H1 (cell line): ENCODE measurements at regions not wholly inside any gene's neighbourhood (a gene's known extent, or its start where the extent isn't known, plus 50 kb on each side); places are given as distances from the start of the nearest gene placed in this dataset.

Source experiments
- CTCF ChIA-PET: fragments of 300-600 bp; sonication (Branson Sonifier 250); formaldehyde crosslinking; loops from one replicate; lab custom pipeline; 2021; ENCODE audit not compliant: partially characterized antibody; lab: Charles Lee
- POLR2A ChIA-PET: fragments of 300-600 bp; sonication (Branson Sonifier 250); formaldehyde crosslinking; loops from one replicate; lab custom pipeline; 2021; ENCODE audit warnings: inconsistent platforms; ENCODE audit not compliant: partially characterized antibody; lab: Charles Lee
- DNase-seq, 2 experiments: peaks; one replicate each; pipeline versions ENCODE4 v3.0.0 to v3.0.0-alpha.2; 2010 to 2022; ENCODE audit warnings: low spot score in 2 of 2, low read depth in 1 of 2, mixed read lengths in 1 of 2
- FAIRE-seq: peaks from 2 replicates; lab custom pipeline; 2011; peaks lifted over from hg19 to GRCh38; lab: Jason Lieb, UNC
- H2AFZ ChIP-seq: 2 replicates; pipeline ENCODE4 v1.8.1; 2012; ENCODE audit warnings: low read length, inconsistent platforms
- H2AK5ac ChIP-seq: 2 replicates; pipeline ENCODE4 v1.6.1; 2013; ENCODE audit warnings: low read depth, low read length
- H2BK120ac ChIP-seq: replicated peaks from 2 replicates; pipeline ENCODE3; 2013; ENCODE audit warnings: low read depth, low read length, inconsistent platforms
- H2BK12ac ChIP-seq: 2 replicates; pipeline ENCODE4 v1.6.1; 2013; ENCODE audit warnings: low read depth, low read length
- H2BK15ac ChIP-seq: 2 replicates; pipeline ENCODE4 v1.6.1; 2013; ENCODE audit warnings: low read length
- H2BK20ac ChIP-seq: 2 replicates; pipeline ENCODE4 v1.6.1; 2013; ENCODE audit warnings: low read length
- H2BK5ac ChIP-seq: 2 replicates; pipeline ENCODE4 v1.6.1; 2013; ENCODE audit warnings: low read depth, low read length
- H3K14ac ChIP-seq: 2 replicates; pipeline ENCODE4 v1.6.1; 2013; ENCODE audit warnings: inconsistent platforms; ENCODE audit not compliant: insufficient read length
- H3K18ac ChIP-seq: 2 replicates; pipeline ENCODE4 v1.6.1; 2013; ENCODE audit warnings: low read length; ENCODE audit errors: extremely low read depth
- H3K23ac ChIP-seq: 2 replicates; pipeline ENCODE4 v1.6.1; 2013; ENCODE audit warnings: inconsistent platforms; ENCODE audit not compliant: insufficient read length
- H3K23me2 ChIP-seq: 2 replicates; pipeline ENCODE4 v1.6.1; 2013; ENCODE audit warnings: low read depth, low read length
- H3K27ac ChIP-seq: 2 replicates; pipeline ENCODE4 v1.6.1; 2011; ENCODE audit warnings: low read depth, low read length, inconsistent platforms
- H3K27me3 ChIP-seq, 4 experiments: replicated peaks in 1 of 4; 1 replicate in 1 of 4; 2 replicates in 3 of 4; pipeline versions ENCODE4 v1.6.1 to v1.8.1; 2011 to 2013; ENCODE audit warnings: low read length in 3 of 4, mild to moderate bottlenecking in 3 of 4, inconsistent platforms in 2 of 4, mixed read lengths in 2 of 4, moderate library complexity in 1 of 4; ENCODE audit not compliant: control insufficient read depth in 3 of 4, insufficient read depth in 3 of 4; ENCODE audit errors: extremely low read depth in 1 of 4
- H3K36me3 ChIP-seq, 4 experiments: 2 replicates each; pipeline versions ENCODE4 v1.6.1 to v1.8.1; 2011 to 2013; ENCODE audit warnings: mild to moderate bottlenecking in 4 of 4, low read length in 3 of 4, moderate library complexity in 2 of 4, control low read depth in 1 of 4, inconsistent platforms in 1 of 4; ENCODE audit not compliant: insufficient read depth in 4 of 4, control insufficient read depth in 2 of 4
- H3K4ac ChIP-seq: replicated peaks from 2 replicates; pipeline ENCODE3; 2013; ENCODE audit warnings: low read length, low read depth, mixed read lengths, inconsistent platforms; ENCODE audit not compliant: insufficient read length
- H3K4me1 ChIP-seq, 4 experiments: replicated peaks in 1 of 4; 1 replicate in 1 of 4; 2 replicates in 3 of 4; pipeline versions ENCODE4 v1.6.1 to v1.8.1; 2011 to 2013; ENCODE audit warnings: low read length in 3 of 4, inconsistent platforms in 2 of 4, mixed read lengths in 1 of 4; ENCODE audit not compliant: insufficient read depth in 4 of 4, control insufficient read depth in 3 of 4
- H3K4me2 ChIP-seq, 2 experiments: 2 replicates each; pipeline versions ENCODE4 v1.6.1 to v1.8.1; 2011 to 2013; ENCODE audit warnings: low read depth in 2 of 2, low read length in 2 of 2, control low read depth in 1 of 2, inconsistent platforms in 1 of 2, mild to moderate bottlenecking in 1 of 2; ENCODE audit not compliant: insufficient read depth in 1 of 2
- H3K4me3 ChIP-seq, 4 experiments: fragments of 200-600, 300-600 bp in 1 of 4; sonication (generic), shearing (Covaris generic), sonication (Bioruptor Twin) in 1 of 4; 2 replicates each; pipeline versions ENCODE4 v1.5.1 to v1.8.1; 2011 to 2016; ENCODE audit warnings: low read length in 4 of 4, low read depth in 3 of 4, control low read depth in 2 of 4, inconsistent platforms in 2 of 4, mild to moderate bottlenecking in 2 of 4, mixed read lengths in 1 of 4, moderate library complexity in 1 of 4; ENCODE audit not compliant: insufficient read depth in 2 of 4; ENCODE audit errors: extremely low read depth in 1 of 4
- H3K56ac ChIP-seq: replicated peaks from 2 replicates; pipeline ENCODE3; 2013; ENCODE audit warnings: low read depth, mild to moderate bottlenecking, mixed read lengths, low read length, inconsistent platforms; ENCODE audit not compliant: insufficient read length
- H3K79me1 ChIP-seq: 2 replicates; pipeline ENCODE4 v1.6.1; 2013; ENCODE audit warnings: low read depth, low read length, control low read depth
- H3K79me2 ChIP-seq, 2 experiments: 2 replicates each; pipeline versions ENCODE4 v1.6.1 to v1.8.1; 2012 to 2013; ENCODE audit warnings: low read length in 2 of 2, mild to moderate bottlenecking in 2 of 2, inconsistent platforms in 1 of 2; ENCODE audit not compliant: insufficient read depth in 2 of 2, control insufficient read depth in 1 of 2
- H3K9ac ChIP-seq, 4 experiments: replicated peaks in 1 of 4; 1 replicate in 1 of 4; 2 replicates in 3 of 4; pipeline versions ENCODE4 v1.6.1 to v1.8.1; 2011 to 2013; ENCODE audit warnings: low read depth in 3 of 4, low read length in 3 of 4, control low read depth in 2 of 4, mild to moderate bottlenecking in 2 of 4, moderate library complexity in 2 of 4, inconsistent platforms in 1 of 4; ENCODE audit errors: extremely low read depth in 1 of 4
- H3K9me3 ChIP-seq, 2 experiments: 2 replicates each; pipeline versions ENCODE4 v1.6.1 to v1.8.1; 2012 to 2013; ENCODE audit warnings: mild to moderate bottlenecking in 2 of 2, moderate library complexity in 2 of 2, control low read depth in 1 of 2, inconsistent platforms in 1 of 2, low read depth in 1 of 2, low read length in 1 of 2, mixed read lengths in 1 of 2; ENCODE audit not compliant: insufficient read depth in 2 of 2
- H4K20me1 ChIP-seq, 2 experiments: replicated peaks in 1 of 2; 2 replicates each; pipeline versions ENCODE3 to v1.8.1; 2011 to 2013; ENCODE audit warnings: inconsistent platforms in 2 of 2, low read length in 2 of 2, mild to moderate bottlenecking in 1 of 2; ENCODE audit not compliant: insufficient read depth in 2 of 2, control insufficient read depth in 1 of 2
- H4K5ac ChIP-seq: 2 replicates; pipeline ENCODE4 v1.6.1; 2013; ENCODE audit warnings: low read length, low read depth, mixed read lengths, inconsistent platforms; ENCODE audit not compliant: insufficient read length
- H4K8ac ChIP-seq: 2 replicates; pipeline ENCODE4 v1.8.0; 2013; ENCODE audit warnings: mild to moderate bottlenecking, moderate library complexity, low read length, inconsistent platforms; ENCODE audit not compliant: insufficient read depth; ENCODE audit errors: extremely low read depth
- H4K91ac ChIP-seq: replicated peaks from 2 replicates; pipeline ENCODE3; 2013; ENCODE audit warnings: low read length, mixed read lengths, inconsistent platforms; ENCODE audit not compliant: insufficient read length
- CBX5 ChIP-seq: fragments of 300-800, 300-1000 bp; sonication (generic); IDR thresholded peaks from 2 replicates; pipeline ENCODE4 v1.7.1; 2016; ENCODE audit warnings: antibody characterized with exemption, low read length, low read depth
- CBX8 ChIP-seq: fragments of 300-800, 300-1000 bp; sonication (generic); IDR thresholded peaks from 2 replicates; pipeline ENCODE4 v1.7.1; 2016; ENCODE audit warnings: low read depth, low read length, borderline replicate concordance
- CEBPB ChIP-seq: IDR thresholded peaks from 2 replicates; pipeline ENCODE4 v1.6.1; 2012; ENCODE audit warnings: low read depth, low read length
- GABPA ChIP-seq: IDR thresholded peaks from 2 replicates; pipeline ENCODE4 v1.6.1; 2011; ENCODE audit warnings: mild to moderate bottlenecking, low read length, moderate library complexity, borderline replicate concordance; ENCODE audit not compliant: insufficient read depth
- HDAC2 ChIP-seq, 2 experiments: fragments of 300-600 bp in 1 of 2; sonication (generic) in 1 of 2; IDR thresholded peaks; 2 replicates each; pipeline ENCODE4 v1.6.1; 2011 to 2012; ENCODE audit warnings: low read depth in 2 of 2, low read length in 2 of 2, mild to moderate bottlenecking in 2 of 2, moderate library complexity in 2 of 2, borderline replicate concordance in 1 of 2, inconsistent platforms in 1 of 2
- POLR2A ChIP-seq, 2 experiments: IDR thresholded peaks; 1 replicate in 1 of 2; 2 replicates in 1 of 2; pipeline ENCODE4 v1.6.1; 2011; ENCODE audit warnings: low read depth in 2 of 2, low read length in 2 of 2, mild to moderate bottlenecking in 2 of 2; ENCODE audit errors: control extremely low read depth in 1 of 2
- RAD21 ChIP-seq, 2 experiments: IDR thresholded peaks in 1 of 2; conservative IDR thresholded peaks in 1 of 2; 2 replicates each; pipeline ENCODE4 v1.6.1; 2011; ENCODE audit warnings: low read depth in 2 of 2, low read length in 2 of 2, improper control_type of control experiment in 1 of 2, inconsistent platforms in 1 of 2, mild to moderate bottlenecking in 1 of 2, moderate library complexity in 1 of 2
- RNF2 ChIP-seq: fragments of 200-900, 300-1000 bp; sonication (generic); IDR thresholded peaks from 2 replicates; pipeline ENCODE4 v1.7.1; 2016; ENCODE audit warnings: borderline replicate concordance, low read depth, mild to moderate bottlenecking, antibody characterized with exemption, low read length; ENCODE audit not compliant: poor library complexity, severe bottlenecking; ENCODE audit errors: missing control alignments
- TF ChIP-seq, protein P1 (sequence below): IDR thresholded peaks from 2 replicates; pipeline ENCODE4 v1.6.1; 2011; ENCODE audit warnings: low read length, improper control_type of control experiment

DNA sequence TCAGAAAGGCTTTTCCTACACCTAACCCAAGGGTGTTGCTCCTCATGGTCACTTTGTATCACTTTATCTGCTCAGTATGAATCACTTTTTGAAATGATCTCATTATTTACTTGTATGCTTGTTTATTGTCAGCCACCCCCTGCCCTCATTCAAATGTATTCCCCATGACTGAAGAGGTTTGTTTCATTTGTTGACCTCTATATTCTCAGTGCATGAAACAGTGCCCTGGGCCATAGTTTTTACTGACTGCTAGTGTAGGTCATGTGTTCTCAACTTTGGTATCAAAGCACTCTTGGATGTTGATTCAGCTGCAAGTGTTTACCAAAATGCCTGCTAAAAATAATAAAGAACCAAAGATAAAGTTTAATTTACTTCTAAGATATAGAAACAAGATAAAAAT is 381.7 kb upstream of the ARPP21 start:
- Histone ChIP-seq H3K36me3 (no peaks in the 10 kb centered on the region), H2BK15ac (no peak overlapping the region), H2BK120ac (no peak overlapping the region), H3K4me3 (no peak overlapping the region), H4K5ac (no peak overlapping the region), H3K23me2 (no peaks in the 10 kb centered on the region), H2AK5ac (no peak overlapping the region), H4K91ac (no peak overlapping the region), H3K4me1 (no peaks in the 10 kb centered on the region), H2BK20ac (no peak overlapping the region), H3K27me3 (no peaks in the 10 kb centered on the region), H3K4ac (no peak overlapping the region), H2BK12ac (no peak overlapping the region), H2BK5ac (no peak overlapping the region), H3K56ac (no peak overlapping the region), H4K20me1 (no peaks in the 10 kb centered on the region), H3K9me3 (no peaks in the 10 kb centered on the region), H4K8ac (no peak overlapping the region), H2AFZ (no peak overlapping the region), H3K4me2 (no peak overlapping the region), H3K79me1 (no peaks in the 10 kb centered on the region), H3K9ac (no peak overlapping the region), H3K79me2 (no peaks in the 10 kb centered on the region), H3K27ac (no peak overlapping the region), H3K23ac (no peak overlapping the region), H3K14ac (no peak overlapping the region), H3K18ac (no peak overlapping the region)
- POLR2A ChIA-PET = no interaction called here
- DNase-seq = no peak
- FAIRE-seq = no peak
- TF ChIP-seq RNF2 = no peak
- no peak for TF ChIP-seq POLR2A (IDR thresholded peaks at IDR 0.05; ENCODE audit: control extremely low read depth in 1 of 2, low read depth in 2 of 2, low read length in 2 of 2)
- TF ChIP-seq CBX8 = no peak
- TF ChIP-seq CBX5 = no peak
- no peak for TF ChIP-seq CEBPB
- TF ChIP-seq GABPA = no peak
- TF ChIP-seq, protein P1, sequence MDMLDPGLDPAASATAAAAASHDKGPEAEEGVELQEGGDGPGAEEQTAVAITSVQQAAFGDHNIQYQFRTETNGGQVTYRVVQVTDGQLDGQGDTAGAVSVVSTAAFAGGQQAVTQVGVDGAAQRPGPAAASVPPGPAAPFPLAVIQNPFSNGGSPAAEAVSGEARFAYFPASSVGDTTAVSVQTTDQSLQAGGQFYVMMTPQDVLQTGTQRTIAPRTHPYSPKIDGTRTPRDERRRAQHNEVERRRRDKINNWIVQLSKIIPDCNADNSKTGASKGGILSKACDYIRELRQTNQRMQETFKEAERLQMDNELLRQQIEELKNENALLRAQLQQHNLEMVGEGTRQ = no peak
- TF ChIP-seq HDAC2 (IDR thresholded peaks at IDR 0.05; ENCODE audit: borderline replicate concordance in 1 of 2, low read depth in 2 of 2, low read length in 2 of 2) = no peak
- no peak for TF ChIP-seq RAD21 (IDR thresholded peaks at IDR 0.05 in 1 of 2, conservative IDR thresholded peaks at IDR 0.05 in 1 of 2; ENCODE audit: low read depth in 2 of 2, low read length in 2 of 2)
- CTCF ChIA-PET = no interaction called here
